ENCODE measurements at regions not wholly inside any gene's neighbourhood (a gene's known extent, or its start where the extent isn't known, plus 50 kb on each side); places are given as distances from the start of the nearest gene placed in this dataset.

GRCh38 chr3:26472345-26472744 is 150.2 kb upstream of the LRRC3B start:
- no peak for TF ChIP-seq POLR2A (IDR thresholded peaks at IDR 0.05)
- TF ChIP-seq, protein P1, sequence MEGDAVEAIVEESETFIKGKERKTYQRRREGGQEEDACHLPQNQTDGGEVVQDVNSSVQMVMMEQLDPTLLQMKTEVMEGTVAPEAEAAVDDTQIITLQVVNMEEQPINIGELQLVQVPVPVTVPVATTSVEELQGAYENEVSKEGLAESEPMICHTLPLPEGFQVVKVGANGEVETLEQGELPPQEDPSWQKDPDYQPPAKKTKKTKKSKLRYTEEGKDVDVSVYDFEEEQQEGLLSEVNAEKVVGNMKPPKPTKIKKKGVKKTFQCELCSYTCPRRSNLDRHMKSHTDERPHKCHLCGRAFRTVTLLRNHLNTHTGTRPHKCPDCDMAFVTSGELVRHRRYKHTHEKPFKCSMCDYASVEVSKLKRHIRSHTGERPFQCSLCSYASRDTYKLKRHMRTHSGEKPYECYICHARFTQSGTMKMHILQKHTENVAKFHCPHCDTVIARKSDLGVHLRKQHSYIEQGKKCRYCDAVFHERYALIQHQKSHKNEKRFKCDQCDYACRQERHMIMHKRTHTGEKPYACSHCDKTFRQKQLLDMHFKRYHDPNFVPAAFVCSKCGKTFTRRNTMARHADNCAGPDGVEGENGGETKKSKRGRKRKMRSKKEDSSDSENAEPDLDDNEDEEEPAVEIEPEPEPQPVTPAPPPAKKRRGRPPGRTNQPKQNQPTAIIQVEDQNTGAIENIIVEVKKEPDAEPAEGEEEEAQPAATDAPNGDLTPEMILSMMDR (IDR thresholded peaks at IDR 0.05), result no peak
- Histone ChIP-seq H3K4me3 (no peak overlapping the region), H3K9me3 (no peaks in the 10 kb centered on the region), H3K27me3 (no peaks in the 10 kb centered on the region), H3K4me1 (no peaks in the 10 kb centered on the region), H3K27ac (no peak overlapping the region), H3K36me3 (no peaks in the 10 kb centered on the region)
- intact Hi-C loops (cut with DNase I), result no loop called here
- WGBS, 2 donors, result 84 to 91% methylated on average over 6 of the region's 6 CpGs
- no peak for DNase-seq

DNA sequence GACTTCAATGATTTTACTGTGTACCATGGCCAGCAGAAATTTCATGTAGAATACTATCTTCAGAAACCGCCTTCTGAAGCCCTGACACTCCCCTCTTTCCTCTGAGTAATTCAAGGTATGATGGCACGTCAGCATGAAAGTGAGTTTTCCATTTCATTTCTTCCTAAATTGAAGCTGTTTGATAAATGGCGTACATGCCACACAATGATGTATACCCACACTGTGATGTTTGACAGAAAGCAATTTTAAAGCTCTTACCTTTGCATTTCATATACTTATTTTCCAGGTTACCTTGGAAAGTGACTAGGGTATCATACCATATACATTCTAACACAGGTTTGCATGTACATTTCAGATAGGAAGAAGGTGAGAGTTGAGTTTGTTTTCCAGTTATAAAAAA is 147.9 kb upstream of the LRRC3B start:
- H3K4me1 ChIP-seq, result no peaks in the 10 kb centered on the region
- no peaks in the 10 kb centered on the region for H3K9me3 ChIP-seq
- intact Hi-C loops (cut with DNase I), result no loop called here
- H3K27me3 ChIP-seq, result no peaks in the 10 kb centered on the region
- no peak overlapping the region for H3K4me3 ChIP-seq
- no peak for DNase-seq
- no peak overlapping the region for H3K27ac ChIP-seq
- H3K36me3 ChIP-seq, result no peaks in the 10 kb centered on the region
- TF ChIP-seq POLR2A (IDR thresholded peaks at IDR 0.05), result no peak
- TF ChIP-seq, protein P1 (IDR thresholded peaks at IDR 0.05), result no peak
- WGBS, 2 donors, result 91 to 94% methylated on average over 3 of the region's 3 CpGs

DNA sequence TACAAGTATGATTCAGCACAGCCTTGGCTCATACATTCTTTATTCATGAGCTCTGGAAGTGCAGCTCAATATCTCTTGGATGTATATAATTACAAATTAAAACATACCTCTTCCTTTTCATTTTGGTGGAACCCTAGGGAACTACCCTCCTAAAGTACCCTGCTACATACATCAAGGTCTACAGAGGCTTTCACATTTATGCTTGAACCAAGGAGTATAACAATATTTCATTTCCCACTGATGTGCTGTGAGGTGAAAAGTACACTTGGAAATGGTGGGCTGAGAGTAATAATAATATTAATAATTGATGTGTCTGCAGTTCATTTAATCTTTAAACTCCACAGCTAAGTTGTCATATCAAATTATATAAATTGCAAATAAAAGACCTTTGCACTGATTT is 142.2 kb upstream of the LRRC3B start:
- Histone ChIP-seq H3K27me3 (no peaks in the 10 kb centered on the region), H3K9me3 (no peaks in the 10 kb centered on the region), H3K4me3 (no peak overlapping the region), H3K36me3 (no peaks in the 10 kb centered on the region), H3K27ac (no peak overlapping the region), H3K4me1 (no peaks in the 10 kb centered on the region)
- no peak for TF ChIP-seq POLR2A (IDR thresholded peaks at IDR 0.05)
- TF ChIP-seq, protein P1 (IDR thresholded peaks at IDR 0.05), result no peak
- intact Hi-C loops (cut with DNase I), result no loop called here
- DNase-seq, result no peak

DNA sequence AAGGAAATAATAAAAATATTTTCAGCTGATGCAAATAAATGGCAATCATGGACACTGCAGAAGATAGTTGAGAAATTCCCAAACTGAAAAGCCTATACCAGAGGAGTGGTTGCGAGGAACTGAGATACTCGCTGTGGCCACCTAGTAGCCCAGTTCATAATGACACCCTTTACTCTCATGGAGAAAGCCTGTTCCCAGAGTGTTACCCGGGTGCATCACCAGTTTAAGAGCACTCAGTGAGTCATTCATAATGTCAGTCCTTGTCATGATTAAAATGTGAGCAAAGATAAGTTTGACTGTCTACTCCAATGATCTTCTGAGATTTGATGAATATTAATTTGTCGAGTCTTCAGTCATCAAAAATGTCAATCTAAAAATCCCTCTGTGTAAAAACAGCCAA is 138.4 kb upstream of the LRRC3B start:
- 52 to 80% methylated on average over 4 of the region's 4 CpGs for WGBS, 2 donors
- H3K27ac ChIP-seq, result no peak overlapping the region
- intact Hi-C loops (cut with DNase I), result no loop called here

GRCh38 chr3:26498271-26498670 is 124.3 kb upstream of the LRRC3B start:
- no peaks in the 10 kb centered on the region for H3K9me3 ChIP-seq
- DNase-seq, result no peak
- H3K27ac ChIP-seq, result no peak overlapping the region
- H3K4me1 ChIP-seq, result no peaks in the 10 kb centered on the region
- H3K36me3 ChIP-seq, result no peaks in the 10 kb centered on the region
- no peak overlapping the region for H3K4me3 ChIP-seq
- TF ChIP-seq POLR2A (IDR thresholded peaks at IDR 0.05), result no peak
- TF ChIP-seq, protein P1 (IDR thresholded peaks at IDR 0.05), result no peak
- no peaks in the 10 kb centered on the region for H3K27me3 ChIP-seq
- intact Hi-C loops (cut with DNase I), result no loop called here
- WGBS, 2 donors, result 37 to 44% methylated on average over 2 of the region's 2 CpGs

More for the DNA sequence above, 138.4 kb upstream of the LRRC3B start:
- H3K27me3 ChIP-seq, result no peaks in the 10 kb centered on the region
- no peaks in the 10 kb centered on the region for H3K36me3 ChIP-seq
- H3K9me3 ChIP-seq, result no peaks in the 10 kb centered on the region
- H3K4me1 ChIP-seq, result no peaks in the 10 kb centered on the region
- H3K4me3 ChIP-seq, result no peak overlapping the region
- TF ChIP-seq POLR2A (IDR thresholded peaks at IDR 0.05), result no peak
- TF ChIP-seq, protein P1 (IDR thresholded peaks at IDR 0.05), result peak in 1 of 6 experiments; percentile 33
- no peak for DNase-seq
